ENCODE measurements at regions not wholly inside any gene's neighbourhood (a gene's known extent, or its start where the extent isn't known, plus 50 kb on each side); places are given as distances from the start of the nearest gene placed in this dataset.

- no peak for TF ChIP-seq CTCF (IDR thresholded peaks at IDR 0.05)
Observed at GRCh38 chr1:90176530-90176929, 181.6 kb downstream of the ZNF326 start.

DNA sequence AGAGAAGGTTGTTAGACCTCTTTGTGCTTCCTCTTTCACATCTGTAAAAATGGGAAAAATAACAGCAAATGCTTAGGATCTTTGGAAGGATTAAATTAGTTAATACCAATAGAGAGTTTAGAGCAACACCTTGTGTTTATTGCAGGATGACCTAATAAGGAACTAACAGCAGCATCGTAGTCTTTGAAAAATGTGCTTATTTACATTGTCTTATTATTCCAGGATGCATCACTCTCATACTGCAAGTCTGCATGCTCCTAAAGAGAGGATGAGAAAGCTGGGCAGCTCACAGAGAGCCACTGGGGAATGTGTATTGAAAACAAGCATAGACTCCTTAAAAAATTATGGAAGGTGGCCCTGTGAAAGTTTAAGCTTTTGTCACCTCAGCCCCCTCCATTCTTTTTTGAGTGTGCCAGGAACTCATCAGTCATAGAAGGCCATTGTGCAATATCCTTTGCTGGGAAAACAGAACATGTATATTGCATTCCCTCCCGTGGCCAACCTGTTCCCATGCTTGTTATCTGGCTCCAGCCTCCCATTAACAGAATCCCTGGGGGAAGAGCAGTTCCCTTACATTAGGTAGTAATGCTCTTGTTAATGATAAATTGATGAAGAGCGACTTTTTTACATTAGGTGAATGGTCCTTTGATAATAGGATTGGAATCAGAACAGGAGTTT lies 180.7 kb downstream of the ZNF326 start:
- no peak for TF ChIP-seq CTCF (IDR thresholded peaks at IDR 0.05)

GRCh38 chr1:90174246-90174645 lies 179.3 kb downstream of the ZNF326 start:
- no peak for TF ChIP-seq CTCF (IDR thresholded peaks at IDR 0.05)

DNA sequence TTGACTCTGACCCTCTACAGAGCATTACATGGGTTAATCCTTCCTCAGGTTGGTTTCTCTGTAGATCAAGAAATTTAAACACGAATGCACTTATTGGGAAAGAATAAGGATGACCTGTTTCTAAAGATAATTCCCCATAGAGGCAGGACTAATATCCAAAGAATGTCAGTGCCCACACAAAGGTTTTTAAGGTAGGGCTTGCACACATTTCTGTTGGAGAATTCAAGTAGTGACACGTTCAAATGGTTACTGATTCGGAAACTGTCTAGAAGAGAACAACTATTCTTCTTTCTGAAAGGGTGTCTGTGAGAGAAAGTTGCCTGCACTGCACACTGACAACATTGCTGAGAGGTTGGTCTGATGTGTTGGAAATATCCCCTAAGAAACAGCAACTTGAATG lies 167.3 kb downstream of the ZNF326 start:
- no peak for TF ChIP-seq CTCF (IDR thresholded peaks at IDR 0.05)

DNA sequence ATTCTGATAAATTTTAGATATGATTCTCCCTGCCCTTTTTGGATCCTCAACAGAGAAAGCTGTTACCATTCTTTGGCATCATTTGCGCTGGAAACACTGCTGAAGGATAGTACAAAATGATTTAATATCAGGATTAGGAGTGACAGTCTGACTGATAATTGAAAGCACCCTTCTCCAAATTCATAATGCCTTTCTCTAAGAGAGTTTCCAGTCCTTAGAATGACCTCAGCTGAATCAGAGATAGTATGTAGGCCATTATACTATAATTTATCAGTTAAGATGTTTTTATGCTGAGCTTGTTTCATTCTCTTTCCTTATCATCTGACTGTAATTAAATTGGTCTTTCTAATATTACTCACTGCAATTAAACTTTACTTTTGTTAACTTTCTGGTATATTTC lies 166.7 kb downstream of the ZNF326 start:
- no peak for TF ChIP-seq CTCF (IDR thresholded peaks at IDR 0.05)

- no peak for TF ChIP-seq CTCF (IDR thresholded peaks at IDR 0.05)
Observed at GRCh38 chr1:90155721-90156487, 161.0 kb downstream of the ZNF326 start.

DNA sequence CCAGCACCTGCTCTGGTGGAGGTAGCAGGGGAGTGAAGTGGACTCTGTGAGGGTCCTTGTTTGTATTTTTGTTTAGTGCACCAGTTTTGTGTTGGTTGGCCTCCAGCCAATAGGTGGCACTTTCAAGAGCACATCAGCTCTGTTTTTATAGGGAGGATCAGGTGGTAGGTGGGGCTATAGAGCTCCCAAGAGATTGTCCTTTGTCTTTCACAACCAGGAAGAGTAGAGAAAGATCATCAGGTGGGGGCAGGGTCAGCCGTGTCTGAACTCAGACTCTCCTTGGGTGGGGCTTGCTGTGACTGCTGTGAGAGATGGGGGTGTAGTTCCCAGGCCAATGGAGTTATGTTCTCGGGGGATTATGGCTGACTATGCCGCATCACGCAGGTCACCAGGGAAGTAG lies 159.8 kb downstream of the ZNF326 start:
- no peak for TF ChIP-seq CTCF (IDR thresholded peaks at IDR 0.05)
